Activated T-cell treated with anti-CD3 and anti-CD28 coated beads for 4 hours (primary cell): ENCODE measurements at regions not wholly inside any gene's neighbourhood (a gene's known extent, or its start where the extent isn't known, plus 50 kb on each side); places are given as distances from the start of the nearest gene placed in this dataset.
"Not testable (repeated sequence)": the region's sequence is repeated elsewhere in the genome, so short reads cannot be mapped to it uniquely, and the experiment has no call there.

Source experiments
- DNase-seq: peaks from one replicate; pipeline ENCODE4 v3.0.0-alpha.2; 2020

GRCh38 chrY:12459965-12460364 is 241.1 kb upstream of the USP9Y start:
- DNase-seq, result no peak

DNA sequence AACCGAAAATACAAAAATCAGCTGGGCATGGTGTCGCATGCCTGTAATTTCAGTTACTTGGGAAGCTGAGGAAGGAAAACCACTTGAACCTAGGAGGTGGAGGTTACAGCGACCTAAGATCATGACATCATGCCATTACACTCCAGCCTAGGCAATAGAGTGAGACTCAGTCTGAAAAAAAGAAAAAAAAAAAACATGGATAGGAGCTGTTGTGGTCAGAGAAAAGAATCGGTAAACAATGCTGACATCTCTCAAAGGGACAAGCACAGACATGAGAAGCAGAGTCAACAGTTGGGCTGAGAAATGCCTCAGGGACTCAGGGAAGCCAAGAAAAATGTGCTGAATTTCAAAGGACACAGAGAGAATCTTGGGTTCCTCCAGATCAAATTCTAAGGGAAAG is 236.9 kb upstream of the USP9Y start:
- no peak for DNase-seq

- DNase-seq, result no peak
Observed at GRCh38 chrY:12465706-12466105, 235.3 kb upstream of the USP9Y start.

- no peak for DNase-seq
Observed at GRCh38 chrY:12469081-12469480, 231.9 kb upstream of the USP9Y start.

- DNase-seq, result no peak
Observed at GRCh38 chrY:12474472-12474871, 226.6 kb upstream of the USP9Y start.

DNA sequence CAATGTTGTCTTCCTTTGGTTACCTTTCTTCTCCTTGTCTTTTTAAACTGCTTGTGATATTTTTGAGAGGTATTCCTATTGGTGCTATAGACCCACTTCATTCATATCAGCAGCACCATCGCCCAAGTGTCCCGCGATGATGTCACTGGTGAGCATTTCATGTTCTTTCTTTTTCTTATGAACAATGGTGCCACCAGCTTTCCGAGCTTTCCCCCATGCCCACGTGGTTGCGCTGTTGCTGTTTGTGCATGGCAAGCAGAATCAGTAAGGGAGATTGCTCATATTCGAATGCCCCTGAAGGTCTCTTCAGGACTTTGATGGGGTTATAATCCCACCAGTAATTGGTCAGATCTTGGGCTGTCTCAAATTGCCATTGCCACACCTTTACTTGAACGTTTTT is 221.6 kb upstream of the USP9Y start:
- DNase-seq, result peak; percentile 10

DNA sequence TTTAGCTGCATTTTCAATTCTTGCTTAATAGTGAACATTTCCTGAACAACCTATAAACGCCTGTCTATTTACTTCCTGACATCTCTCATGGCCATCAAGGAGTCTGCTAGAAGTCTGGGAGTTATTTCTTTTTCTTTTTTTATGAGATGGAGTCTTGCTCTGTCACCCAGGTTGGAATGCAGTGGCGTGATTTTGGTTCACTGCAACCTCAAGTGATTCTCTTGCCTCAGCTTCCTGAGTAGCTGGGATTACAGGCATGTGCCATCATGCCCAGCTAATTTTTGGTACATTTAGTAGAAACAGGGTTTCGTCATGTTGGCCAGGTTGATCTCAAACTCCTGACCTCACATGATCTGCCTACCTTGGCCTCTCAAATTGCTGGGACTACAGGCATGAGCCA is 217.6 kb upstream of the USP9Y start:
- no peak for DNase-seq

DNA sequence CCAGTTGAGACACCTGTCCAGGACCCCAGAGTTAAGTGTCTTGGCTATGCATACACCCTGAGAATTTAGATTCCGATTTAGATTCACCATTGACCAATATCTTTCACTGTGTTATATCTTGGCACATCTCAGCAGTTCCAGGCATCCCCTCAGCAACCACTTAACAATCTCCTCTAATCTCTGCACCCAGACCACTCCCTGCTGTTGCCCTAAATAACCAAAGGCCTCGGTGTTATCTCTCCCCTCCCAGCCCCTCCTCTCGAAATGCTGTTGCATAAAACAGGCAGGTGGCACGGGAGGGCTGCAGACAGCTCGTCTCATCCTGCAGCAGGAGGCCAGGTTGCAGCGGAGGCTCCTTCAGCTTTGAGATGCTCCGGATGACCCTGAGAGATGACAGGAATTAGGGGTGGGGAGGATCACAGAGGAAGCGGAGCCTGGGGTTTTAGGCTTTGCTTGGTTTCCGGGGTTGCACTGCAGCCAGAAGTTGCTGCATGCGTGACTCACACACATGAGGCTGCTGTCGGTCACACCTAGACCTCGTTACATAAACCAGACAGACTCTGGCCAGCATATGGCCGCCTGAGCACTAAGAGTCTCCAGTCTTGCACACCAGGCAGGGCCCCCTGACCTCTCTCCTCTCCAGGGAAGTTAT is 210.3 kb upstream of the USP9Y start:
- DNase-seq, result no peak

GRCh38 chrY:12492218-12492617 is 208.8 kb upstream of the USP9Y start:
- no peak for DNase-seq

GRCh38 chrY:12496007-12496406 is 205.0 kb upstream of the USP9Y start:
- no peak for DNase-seq

- DNase-seq, result no peak
Observed at GRCh38 chrY:12500096-12500495, 200.9 kb upstream of the USP9Y start.

GRCh38 chrY:12504028-12504427 is 197.0 kb upstream of the USP9Y start:
- DNase-seq, result not testable (repeated sequence)

DNA sequence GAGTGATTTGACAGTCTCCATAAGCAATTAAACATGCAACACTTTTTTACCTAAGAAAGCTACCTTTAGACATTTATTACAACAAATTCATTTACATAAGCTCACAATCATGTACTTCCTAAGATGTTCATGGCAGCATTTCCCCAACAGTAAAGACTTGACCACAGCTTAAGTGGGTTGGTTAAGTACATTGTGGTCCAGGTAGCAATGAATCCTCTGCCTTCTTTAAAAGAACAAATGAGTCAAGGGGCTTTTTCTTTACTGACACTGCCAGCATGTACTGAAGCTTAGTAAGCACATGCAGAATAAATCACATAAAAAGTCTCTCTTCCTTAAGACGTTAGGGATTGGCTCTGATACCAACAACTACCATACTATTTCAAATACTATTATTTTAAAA is 183.7 kb upstream of the USP9Y start:
- no peak for DNase-seq

GRCh38 chrY:12525206-12525605 is 175.8 kb upstream of the USP9Y start:
- no peak for DNase-seq

DNA sequence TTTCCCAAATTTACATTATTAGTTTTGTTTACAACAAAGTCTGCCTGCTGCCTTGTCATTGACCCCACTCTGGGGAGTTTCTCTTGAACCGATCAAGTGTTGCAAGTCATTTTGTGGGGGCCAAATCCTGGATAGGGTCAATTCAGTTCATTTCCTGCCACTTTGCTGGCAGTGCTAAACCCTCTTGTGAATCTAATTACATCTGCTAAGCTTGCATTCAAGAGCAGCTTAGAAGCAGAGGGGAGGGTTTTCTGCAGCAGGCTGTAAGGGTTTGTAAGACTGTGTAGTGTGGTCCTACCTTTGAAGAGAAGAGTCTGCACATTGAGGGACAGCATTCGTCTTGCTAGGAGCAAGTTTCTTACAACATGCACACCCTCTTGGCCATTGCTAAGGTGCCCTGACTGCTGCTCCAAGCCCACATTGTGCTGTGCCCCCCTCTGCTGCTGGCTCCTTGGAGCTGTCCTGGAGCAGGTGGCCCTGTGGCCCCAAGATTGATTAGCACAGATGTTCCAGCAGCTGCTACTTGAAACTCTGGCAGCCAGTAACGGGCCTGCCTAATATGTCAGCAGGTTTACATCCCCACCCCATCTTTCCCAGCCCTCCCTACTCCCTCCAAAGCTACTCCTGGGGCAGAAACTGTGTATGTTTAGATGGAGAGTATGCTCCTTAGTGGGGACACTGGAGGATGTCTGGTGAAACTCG is 174.5 kb upstream of the USP9Y start:
- DNase-seq, result no peak

GRCh38 chrY:12537226-12537854 is 163.7 kb upstream of the USP9Y start:
- no peak for DNase-seq

DNA sequence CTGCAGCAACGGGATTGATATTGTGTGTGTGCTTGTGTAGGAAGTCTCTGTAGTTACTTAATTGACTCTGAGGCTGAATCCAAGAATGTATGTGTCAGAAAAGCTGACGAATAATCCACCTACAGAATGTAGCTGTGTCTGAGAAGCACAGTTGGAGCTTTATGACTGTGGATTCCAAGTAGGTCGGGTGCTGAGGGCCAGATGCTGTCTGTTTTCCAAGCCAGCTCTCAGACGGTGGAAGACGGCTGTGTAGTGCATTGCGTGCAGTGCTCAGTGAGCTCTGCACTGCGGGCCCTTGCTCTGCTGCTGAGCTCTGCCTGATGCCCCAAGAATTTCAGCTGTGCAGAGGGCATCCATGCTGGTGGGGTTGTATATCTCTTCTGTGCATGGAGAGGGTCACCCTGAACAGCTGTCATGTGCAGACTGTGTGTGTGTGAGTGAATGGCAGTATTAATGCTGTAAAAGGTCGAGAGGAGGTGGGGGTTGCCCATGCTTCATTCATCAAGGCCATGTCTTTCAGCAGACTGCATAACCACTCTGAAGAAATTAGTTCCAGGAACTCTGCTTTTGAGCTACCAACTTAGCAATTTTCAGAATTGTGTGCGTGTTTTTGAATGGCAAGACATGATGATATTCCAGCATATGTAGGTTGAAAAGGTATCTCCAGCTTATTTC is 154.1 kb upstream of the USP9Y start:
- DNase-seq, result no peak

DNA sequence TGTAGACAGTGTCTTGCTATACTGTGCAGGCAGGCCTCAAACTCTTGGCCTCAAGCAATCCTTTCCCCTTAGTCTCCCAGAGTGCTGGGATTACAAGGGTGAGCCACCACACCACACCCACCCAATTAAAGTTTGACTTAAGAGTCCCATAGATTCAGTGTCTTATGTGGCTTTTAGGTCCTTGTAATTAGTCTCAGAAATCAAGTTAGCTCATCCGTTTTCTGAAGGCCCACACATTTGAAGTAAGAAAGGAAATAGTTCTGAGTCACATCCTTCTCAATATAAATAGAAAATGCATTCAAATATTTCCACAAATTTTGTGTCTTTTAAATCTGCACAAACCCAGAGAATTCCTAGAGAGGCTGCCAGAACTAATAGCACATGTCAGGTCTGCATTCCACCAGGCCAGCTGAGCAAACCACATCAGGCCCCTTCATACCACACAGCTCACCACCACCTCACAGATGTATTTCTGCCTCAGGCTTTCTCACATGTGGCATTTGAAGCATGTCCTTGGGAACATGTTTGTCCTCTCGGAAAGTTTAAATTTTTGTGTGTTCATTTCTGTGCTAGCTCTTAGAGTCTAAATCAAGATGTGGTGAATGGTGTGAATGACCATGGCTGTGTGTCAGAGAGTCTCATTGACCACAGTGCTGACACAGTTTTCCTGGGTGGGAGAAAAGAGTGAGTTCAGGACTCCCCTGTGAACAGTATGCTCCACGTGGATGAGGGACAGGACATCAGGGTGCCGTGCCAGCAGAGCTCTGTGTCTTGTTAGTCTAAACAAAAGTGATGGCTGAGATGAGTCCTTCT is 148.4 kb upstream of the USP9Y start:
- no peak for DNase-seq

DNA sequence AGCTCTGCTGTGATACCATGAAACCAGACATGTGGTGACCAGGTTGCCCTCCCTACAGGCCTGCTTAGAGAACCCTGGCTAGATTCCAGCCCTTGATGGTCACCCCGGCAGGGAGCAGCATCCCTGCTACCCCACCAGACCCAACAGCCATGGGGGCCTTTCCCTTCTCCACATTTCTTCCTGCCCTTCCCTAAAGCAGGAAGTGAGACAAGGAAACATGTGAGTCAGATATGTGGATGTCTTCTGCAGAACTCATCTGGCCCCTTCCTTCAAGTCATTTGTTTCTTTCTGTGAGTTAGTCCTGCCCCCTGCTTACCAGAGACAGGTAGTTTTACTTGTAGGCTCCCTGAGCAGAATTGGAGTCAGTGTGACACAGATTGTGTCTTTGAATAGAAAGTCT is 147.1 kb upstream of the USP9Y start:
- no peak for DNase-seq

DNA sequence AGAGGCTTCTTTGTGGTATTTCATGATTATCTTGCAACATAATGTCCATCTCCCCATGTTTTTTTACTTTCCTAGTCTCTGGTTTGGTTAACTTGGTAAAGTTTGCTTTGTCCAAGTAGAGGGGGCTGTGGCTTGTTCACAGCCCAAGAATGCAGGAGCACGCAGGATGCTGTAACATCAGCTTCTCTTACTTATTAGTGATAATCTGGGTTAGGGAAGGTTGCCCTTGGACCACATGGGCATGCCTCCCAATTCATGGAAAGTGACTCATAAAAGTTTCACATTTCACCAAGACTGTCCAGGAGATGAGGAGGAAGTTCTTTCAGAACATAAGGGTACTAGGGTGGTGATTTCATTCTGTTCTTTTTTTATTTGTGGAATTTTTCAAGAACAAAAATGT is 146.0 kb upstream of the USP9Y start:
- no peak for DNase-seq

DNA sequence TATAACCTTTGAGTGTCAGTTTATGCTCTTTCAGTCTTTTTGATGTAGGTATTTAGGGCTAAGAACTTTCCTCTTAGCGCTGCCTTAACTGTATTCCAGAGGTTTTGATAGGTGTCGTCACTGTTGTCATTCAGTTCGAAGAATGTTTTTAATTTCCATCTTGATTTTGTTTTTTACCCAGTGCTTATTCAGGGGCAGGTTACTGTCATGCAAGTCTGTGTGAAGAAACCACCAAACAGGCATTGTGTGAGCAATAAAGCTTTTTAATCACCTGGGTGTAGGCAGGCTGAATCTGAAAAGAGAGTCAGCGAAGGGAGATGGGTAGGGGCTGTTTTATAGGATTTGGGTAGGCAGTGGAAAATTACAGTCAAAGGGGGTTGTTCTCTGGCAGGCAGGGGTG is 142.0 kb upstream of the USP9Y start:
- no peak for DNase-seq

DNA sequence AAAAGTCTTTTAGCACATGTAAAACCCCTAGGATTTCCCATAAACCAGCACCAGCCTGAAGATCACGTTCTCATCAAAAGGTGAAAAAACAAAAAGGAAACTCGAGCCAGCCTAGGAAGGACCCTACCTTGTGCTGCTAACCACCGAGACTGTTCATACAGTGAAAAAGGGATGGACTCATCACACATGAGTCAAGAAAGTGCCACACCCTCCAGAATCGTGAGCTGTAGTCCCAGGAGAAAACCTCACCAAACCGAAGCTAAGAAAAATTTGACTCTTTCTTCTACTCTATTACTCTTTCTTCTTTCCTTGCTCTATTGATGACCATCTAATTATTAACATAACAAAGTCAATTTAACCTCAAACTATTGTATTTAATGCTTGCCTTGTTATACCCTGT is 124.8 kb upstream of the USP9Y start:
- DNase-seq, result no peak
